ENCODE measurements at regions not wholly inside any gene's neighbourhood (a gene's known extent, or its start where the extent isn't known, plus 50 kb on each side); places are given as distances from the start of the nearest gene placed in this dataset.

DNA sequence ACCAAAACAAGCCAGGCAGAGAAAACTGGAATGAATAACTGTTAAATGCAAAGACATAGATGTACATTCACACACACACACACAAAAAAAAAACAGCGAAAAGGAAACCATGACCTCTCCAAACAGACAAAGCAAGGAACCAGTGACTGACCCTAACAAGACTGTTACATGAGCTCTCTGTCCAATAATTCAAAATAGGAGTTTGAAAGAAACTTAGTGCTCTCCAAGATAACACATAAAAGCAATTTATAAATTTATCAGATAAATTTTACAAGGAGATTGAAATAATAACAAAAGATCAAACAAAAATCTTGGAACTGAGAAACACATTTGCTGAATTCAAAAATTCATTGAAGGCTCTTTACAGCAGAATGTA is 423.5 kb upstream of the RGMB start:
- ChIA-PET CTCF (ENCODE audit: partially characterized antibody) (no interaction called here), POLR2A (ENCODE audit: partially characterized antibody) (no interaction called here)
- Histone ChIP-seq H2AFZ (ENCODE audit: low read length) (no peak overlapping the region), H3K79me1 (ENCODE audit: low read depth, low read length) (no peaks in the 10 kb centered on the region), H2AK5ac (ENCODE audit: low read depth, low read length) (no peak overlapping the region), H4K20me1 (replicated peaks in 1 of 2; ENCODE audit: control insufficient read depth in 1 of 2, insufficient read depth in 2 of 2, low read length in 2 of 2) (no peaks in the 10 kb centered on the region), H2BK120ac (replicated peaks; ENCODE audit: low read depth, low read length) (no peak overlapping the region), H4K5ac (ENCODE audit: insufficient read length, low read depth, low read length) (no peak overlapping the region), H3K4me2 (ENCODE audit: insufficient read depth in 1 of 2, low read depth in 2 of 2, low read length in 2 of 2) (no peak overlapping the region), H3K27ac (ENCODE audit: low read depth, low read length) (no peak overlapping the region), H2BK12ac (ENCODE audit: low read depth, low read length) (no peak overlapping the region), H3K56ac (replicated peaks; ENCODE audit: insufficient read length, low read depth, low read length) (no peak overlapping the region), H4K8ac (ENCODE audit: extremely low read depth, insufficient read depth, low read length) (no peak overlapping the region), H3K9ac (replicated peaks in 1 of 4; ENCODE audit: extremely low read depth in 1 of 4, low read depth in 3 of 4, low read length in 3 of 4) (no peak overlapping the region), H3K14ac (ENCODE audit: insufficient read length) (no peak overlapping the region), H3K18ac (ENCODE audit: extremely low read depth, low read length) (no peak overlapping the region), H4K91ac (replicated peaks; ENCODE audit: insufficient read length, low read length) (no peak overlapping the region), H2BK5ac (ENCODE audit: low read depth, low read length) (no peak overlapping the region), H3K23ac (ENCODE audit: insufficient read length) (no peak overlapping the region), H3K27me3 (replicated peaks in 1 of 4; ENCODE audit: control insufficient read depth in 3 of 4, extremely low read depth in 1 of 4, insufficient read depth in 3 of 4, low read length in 3 of 4) (no peaks in the 10 kb centered on the region), H3K23me2 (ENCODE audit: low read depth, low read length) (no peaks in the 10 kb centered on the region), H3K4ac (replicated peaks; ENCODE audit: insufficient read length, low read depth, low read length) (no peak overlapping the region), H2BK15ac (ENCODE audit: low read length) (no peak overlapping the region), H3K36me3 (ENCODE audit: control insufficient read depth in 2 of 4, insufficient read depth in 4 of 4, low read length in 3 of 4) (no peaks in the 10 kb centered on the region; a peak in 1 of 8 replicates), H3K9me3 (ENCODE audit: insufficient read depth in 2 of 2, low read depth in 1 of 2, low read length in 1 of 2) (peaks cover 5 to 14% of the 10 kb centered on the region in 2 experiments; a peak in 3 of 4 replicates), H2BK20ac (ENCODE audit: low read length) (no peak overlapping the region), H3K79me2 (ENCODE audit: control insufficient read depth in 1 of 2, insufficient read depth in 2 of 2, low read length in 2 of 2) (no peaks in the 10 kb centered on the region), H3K4me1 (replicated peaks in 1 of 4; ENCODE audit: control insufficient read depth in 3 of 4, insufficient read depth in 4 of 4, low read length in 3 of 4) (no peaks in the 10 kb centered on the region), H3K4me3 (ENCODE audit: extremely low read depth in 1 of 4, insufficient read depth in 2 of 4, low read depth in 3 of 4, low read length in 4 of 4) (no peak overlapping the region)
- no peak for FAIRE-seq
- DNase-seq (ENCODE audit: low read depth in 1 of 2, low spot score in 2 of 2): no peak
- WGBS, 2 experiments (ENCODE audit: extremely low coverage in 1 of 2, insufficient coverage in 1 of 2, insufficient read length in 1 of 2, insufficient replicate concordance in 2 of 2, low coverage in 1 of 2, low lambda C conversion rate in 2 of 2, missing lambda C conversion rate in 1 of 2): 92% methylated on average over 1 of the region's 1 CpG; no CpG with 5 or more reads in 1 of the 2 experiments
- no peak for TF ChIP-seq RBBP5 (IDR thresholded peaks at IDR 0.05; ENCODE audit: borderline replicate concordance, low read depth, low read length)
- no peak for TF ChIP-seq POU5F1 (IDR thresholded peaks at IDR 0.05; ENCODE audit: low read depth, low read length)
- TF ChIP-seq BCL11A (IDR thresholded peaks at IDR 0.05; ENCODE audit: low read depth in 2 of 2, low read length in 2 of 2): no peak
- TF ChIP-seq KDM1A (IDR thresholded peaks at IDR 0.05; ENCODE audit: borderline replicate concordance, low read length): no peak
- no peak for TF ChIP-seq RFX5 (IDR thresholded peaks at IDR 0.05; ENCODE audit: borderline replicate concordance, low read depth, low read length)
- TF ChIP-seq SIX5 (IDR thresholded peaks at IDR 0.05; ENCODE audit: low read depth, low read length): no peak
- no peak for TF ChIP-seq JUND (IDR thresholded peaks at IDR 0.05; ENCODE audit: low read length)
- TF ChIP-seq SP2 (IDR thresholded peaks at IDR 0.05; ENCODE audit: low read length): no peak
- TF ChIP-seq, protein P1, sequence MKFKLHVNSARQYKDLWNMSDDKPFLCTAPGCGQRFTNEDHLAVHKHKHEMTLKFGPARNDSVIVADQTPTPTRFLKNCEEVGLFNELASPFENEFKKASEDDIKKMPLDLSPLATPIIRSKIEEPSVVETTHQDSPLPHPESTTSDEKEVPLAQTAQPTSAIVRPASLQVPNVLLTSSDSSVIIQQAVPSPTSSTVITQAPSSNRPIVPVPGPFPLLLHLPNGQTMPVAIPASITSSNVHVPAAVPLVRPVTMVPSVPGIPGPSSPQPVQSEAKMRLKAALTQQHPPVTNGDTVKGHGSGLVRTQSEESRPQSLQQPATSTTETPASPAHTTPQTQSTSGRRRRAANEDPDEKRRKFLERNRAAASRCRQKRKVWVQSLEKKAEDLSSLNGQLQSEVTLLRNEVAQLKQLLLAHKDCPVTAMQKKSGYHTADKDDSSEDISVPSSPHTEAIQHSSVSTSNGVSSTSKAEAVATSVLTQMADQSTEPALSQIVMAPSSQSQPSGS (IDR thresholded peaks at IDR 0.05; ENCODE audit: low read length): no peak
- TF ChIP-seq HDAC2 (IDR thresholded peaks at IDR 0.05; ENCODE audit: borderline replicate concordance in 1 of 2, low read depth in 2 of 2, low read length in 2 of 2): no peak
- TF ChIP-seq, protein P2, sequence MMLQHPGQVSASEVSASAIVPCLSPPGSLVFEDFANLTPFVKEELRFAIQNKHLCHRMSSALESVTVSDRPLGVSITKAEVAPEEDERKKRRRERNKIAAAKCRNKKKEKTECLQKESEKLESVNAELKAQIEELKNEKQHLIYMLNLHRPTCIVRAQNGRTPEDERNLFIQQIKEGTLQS (IDR thresholded peaks at IDR 0.05; ENCODE audit: insufficient read depth, low read depth, low read length): no peak
- TF ChIP-seq CEBPB (IDR thresholded peaks at IDR 0.05; ENCODE audit: low read depth, low read length): no peak
- no peak for TF ChIP-seq YY1 (IDR thresholded peaks at IDR 0.05; ENCODE audit: low read depth, low read length)
- no peak for TF ChIP-seq POLR2A (IDR thresholded peaks at IDR 0.05; ENCODE audit: control extremely low read depth in 1 of 2, low read depth in 2 of 2, low read length in 2 of 2)

All from H1 (cell line).